ENCODE measurements at regions not wholly inside any gene's neighbourhood (a gene's known extent, or its start where the extent isn't known, plus 50 kb on each side); places are given as distances from the start of the nearest gene placed in this dataset.

GRCh38 chr5:54872810-54873209 is 112.6 kb downstream of the ESM1 start:
- no peak for TF ChIP-seq PBX3 (IDR thresholded peaks at IDR 0.05)
- no peak for TF ChIP-seq NFIC (IDR thresholded peaks at IDR 0.05; ENCODE audit: borderline replicate concordance)
- TF ChIP-seq MEF2A (IDR thresholded peaks at IDR 0.05; ENCODE audit: borderline replicate concordance, low read depth) = no peak
- TF ChIP-seq FOXM1 (IDR thresholded peaks at IDR 0.05; ENCODE audit: low read depth) = no peak
- no peak for TF ChIP-seq TAF1 (IDR thresholded peaks at IDR 0.05; ENCODE audit: borderline replicate concordance, low read depth, low read length)
- Histone ChIP-seq H3K9me2 (no peaks in the 10 kb centered on the region), H3F3A (replicated peaks; ENCODE audit: insufficient read depth) (no peaks in the 10 kb centered on the region), H3K36me3 (replicated peaks in 1 of 2; ENCODE audit: control insufficient read depth in 1 of 2, insufficient read depth in 2 of 2, low read length in 1 of 2) (no peaks in the 10 kb centered on the region), H3K79me2 (ENCODE audit: insufficient read depth) (no peaks in the 10 kb centered on the region), H3K9ac (no peak overlapping the region), H3K27me3 (ENCODE audit: insufficient read depth) (peaks cover 33% of the 10 kb centered on the region), H3K4me1 (ENCODE audit: control insufficient read depth in 1 of 2, insufficient read depth in 2 of 2, low read depth in 1 of 2, low read length in 1 of 2) (peaks cover 0 to 7% of the 10 kb centered on the region in 2 experiments; a peak in 1 of 4 replicates), H3K4me3 (ENCODE audit: low read depth in 2 of 2, low read length in 1 of 2) (no peak overlapping the region), H3K27ac (ENCODE audit: low read depth in 2 of 2, low read length in 1 of 2) (no peak overlapping the region), H4K20me1 (ENCODE audit: insufficient read depth) (no peaks in the 10 kb centered on the region), H3K9me3 (no peaks in the 10 kb centered on the region), H3K4me2 (no peak overlapping the region), H2AFZ (ENCODE audit: low read depth) (no peak overlapping the region)
- POLR2A ChIA-PET = no interaction called here
- CTCF ChIA-PET = interaction anchor here (1.1 to 3.5 kb wide), 4 partner anchors 21 to 383 kb away, joined by 4 to 26 read pairs (median 8); partner anchors contain the start of gene SNX18
- DNase-seq = no peak
- 13% methylated on average over 1 of the region's 1 CpG for WGBS (ENCODE audit: low lambda C conversion rate)

GRCh38 chr5:54870271-54870670 is 115.1 kb downstream of the ESM1 start:
- ChIA-PET CTCF (interaction anchor here (0.6 to 2.4 kb wide), 2 partner anchors 353 to 497 kb away, joined by 3 to 14 read pairs; partner anchors contain the start of gene SNX18), POLR2A (no interaction called here)
- no peaks in the 10 kb centered on the region for H3K79me2 ChIP-seq (ENCODE audit: insufficient read depth)
- H2AFZ ChIP-seq (ENCODE audit: low read depth) = no peak overlapping the region
- H4K20me1 ChIP-seq (ENCODE audit: insufficient read depth) = no peaks in the 10 kb centered on the region
- H3K36me3 ChIP-seq (replicated peaks in 1 of 2; ENCODE audit: control insufficient read depth in 1 of 2, insufficient read depth in 2 of 2, low read length in 1 of 2) = no peaks in the 10 kb centered on the region
- 26% methylated on average over 3 of the region's 3 CpGs for WGBS (ENCODE audit: low lambda C conversion rate)
- H3K4me1 ChIP-seq (ENCODE audit: control insufficient read depth in 1 of 2, insufficient read depth in 2 of 2, low read depth in 1 of 2, low read length in 1 of 2) = peaks cover 0 to 7% of the 10 kb centered on the region in 2 experiments; a peak in 1 of 4 replicates
- no peak overlapping the region for H3K9ac ChIP-seq
- H3K9me3 ChIP-seq = no peaks in the 10 kb centered on the region
- DNase-seq = no peak
- H3K27ac ChIP-seq (ENCODE audit: low read depth in 2 of 2, low read length in 1 of 2) = no peak overlapping the region
- H3F3A ChIP-seq (replicated peaks; ENCODE audit: insufficient read depth) = no peaks in the 10 kb centered on the region
- H3K4me2 ChIP-seq = no peak overlapping the region
- H3K27me3 ChIP-seq (ENCODE audit: insufficient read depth) = peaks cover 28% of the 10 kb centered on the region
- no peaks in the 10 kb centered on the region for H3K9me2 ChIP-seq
- no peak overlapping the region for H3K4me3 ChIP-seq (ENCODE audit: low read depth in 2 of 2, low read length in 1 of 2)
- TF ChIP-seq USF2 (IDR thresholded peaks at IDR 0.05; ENCODE audit: borderline replicate concordance, low read depth, low read length) (no peak), CHD2 (IDR thresholded peaks at IDR 0.05; ENCODE audit: low read length, partially characterized antibody) (no peak), FOXM1 (IDR thresholded peaks at IDR 0.05; ENCODE audit: low read depth) (no peak), EP300 (IDR thresholded peaks at IDR 0.05; ENCODE audit: borderline replicate concordance in 1 of 2, low read depth in 1 of 2, low read length in 1 of 2) (no peak), NRF1 (IDR thresholded peaks at IDR 0.05; ENCODE audit: low read depth, low read length) (no peak), CTCF (IDR thresholded peaks at IDR 0.05) (no peak), TEAD4 (IDR thresholded peaks at IDR 0.05; ENCODE audit: borderline replicate concordance, insufficient read depth) (no peak), TCF12 (IDR thresholded peaks at IDR 0.05) (no peak), IRF3 (IDR thresholded peaks at IDR 0.05; ENCODE audit: low read depth, low read length) (no peak), REST (IDR thresholded peaks at IDR 0.05; ENCODE audit: low read depth, low read length) (no peak), RCOR1 (IDR thresholded peaks at IDR 0.05; ENCODE audit: low read length) (no peak), RAD21 (IDR thresholded peaks at IDR 0.05; ENCODE audit: low read length) (no peak), SMC3 (IDR thresholded peaks at IDR 0.05; ENCODE audit: low read depth, low read length) (no peak), RXRA (IDR thresholded peaks at IDR 0.05; ENCODE audit: borderline replicate concordance, low read depth) (no peak), TAF1 (IDR thresholded peaks at IDR 0.05; ENCODE audit: borderline replicate concordance, low read depth, low read length) (no peak), SIN3A (IDR thresholded peaks at IDR 0.05; ENCODE audit: borderline replicate concordance, low read depth, low read length) (no peak)

All from SK-N-SH (cell line).